ENCODE measurements at regions not wholly inside any gene's neighbourhood (a gene's known extent, or its start where the extent isn't known, plus 50 kb on each side); places are given as distances from the start of the nearest gene placed in this dataset.

GRCh38 chr5:124341066-124341858 is 405.2 kb downstream of the ZNF608 start:
- Histone ChIP-seq H3T11ph (ENCODE audit: low read length) (no peak overlapping the region), H3K23ac (ENCODE audit: insufficient read length, low read depth, low read length) (no peak overlapping the region), H3K79me1 (ENCODE audit: insufficient read depth, low read depth, low read length, poor library complexity, severe bottlenecking) (no peaks in the 10 kb centered on the region), H3K4me2 (ENCODE audit: insufficient read depth, insufficient read length, low read length) (no peak overlapping the region), H3K79me2 (ENCODE audit: insufficient read depth, low read length) (no peaks in the 10 kb centered on the region), H2AFZ (ENCODE audit: low read length) (no peak overlapping the region), H3K23me2 (ENCODE audit: insufficient read length, low read depth, low read length, poor library complexity, severe bottlenecking) (no peaks in the 10 kb centered on the region), H4K20me1 (ENCODE audit: control insufficient read depth, insufficient read depth, insufficient read length) (no peaks in the 10 kb centered on the region), H4K5ac (ENCODE audit: insufficient read length, low read depth, low read length) (no peak overlapping the region), H3K4ac (ENCODE audit: low read depth, low read length) (no peak overlapping the region), H2BK120ac (ENCODE audit: low read depth, low read length, poor library complexity, severe bottlenecking) (peak overlapping the region; percentile 23), H3K18ac (ENCODE audit: insufficient read length, low read depth, low read length) (no peak overlapping the region), H2BK15ac (ENCODE audit: low read depth, low read length) (no peak overlapping the region), H2AK5ac (ENCODE audit: insufficient read length, low read length) (no peak overlapping the region), H3K56ac (ENCODE audit: insufficient read length, low read depth, low read length) (no peak overlapping the region), H4K8ac (replicated peaks; ENCODE audit: insufficient read length, low read depth, low read length) (no peak overlapping the region), H3K9me3 (ENCODE audit: control insufficient read depth, low read depth, low read length) (no peaks in the 10 kb centered on the region), H3K4me1 (ENCODE audit: insufficient read depth, low read length) (no peaks in the 10 kb centered on the region; the same call in 1 of the 2 replicates), H3K27me3 (ENCODE audit: insufficient read depth, low read length) (no peaks in the 10 kb centered on the region), H2BK20ac (ENCODE audit: low read depth, low read length, poor library complexity, severe bottlenecking) (no peak overlapping the region), H3K27ac (ENCODE audit: insufficient read length, low read depth, low read length) (no peak overlapping the region), H3K9ac (ENCODE audit: extremely low read depth, insufficient read length, low read length) (no peak overlapping the region), H3K14ac (ENCODE audit: insufficient read depth, low read length) (no peak overlapping the region), H2BK12ac (ENCODE audit: insufficient read length, low read depth, low read length) (no peak overlapping the region), H2BK5ac (ENCODE audit: insufficient read length, low read length) (no peak overlapping the region), H4K91ac (ENCODE audit: insufficient read length, low read depth, low read length) (no peak overlapping the region)
- no peak for DNase-seq
- Mint-ChIP-seq H3K4me1 (peaks cover 8% of the 10 kb centered on the region in 2 experiments), H3K36me3 (ENCODE audit: insufficient read depth in 1 of 3, low read depth in 3 of 3) (no peaks in the 10 kb centered on the region; a peak in 2 of 7 replicates), H3K27ac (no peak overlapping the region), H3K9me3 (peaks cover 0 to 2% of the 10 kb centered on the region in 2 experiments; a peak in 1 of 5 replicates), H3K4me3 (no peak overlapping the region), H3K27me3 (ENCODE audit: low read depth) (no peaks in the 10 kb centered on the region)
- TF ChIP-seq CTCF (conservative IDR thresholded peaks at IDR 0.05) = no peak
- WGBS (ENCODE audit: extremely low coverage, insufficient read length, low lambda C conversion rate) = no CpG with 5 or more reads among the region's 7 CpGs
